CD4-positive, alpha-beta T cell treated with Interferon gamma for 1 hour (primary cell): ENCODE measurements at regions not wholly inside any gene's neighbourhood (a gene's known extent, or its start where the extent isn't known, plus 50 kb on each side); places are given as distances from the start of the nearest gene placed in this dataset.
A peak's percentile ranks its signal among the peaks of the same experiment; 100 is the strongest.

Source experiments
- DNase-seq: peaks from one replicate; pipeline ENCODE4 v3.0.0-alpha.2; 2020

GRCh38 chr2:88834376-88834775 is 142.9 kb downstream of the RPIA start:
- DNase-seq: no peak

GRCh38 chr2:88834866-88835265 is 143.4 kb downstream of the RPIA start:
- no peak for DNase-seq

GRCh38 chr2:88835726-88836125 is 144.3 kb downstream of the RPIA start:
- no peak for DNase-seq

GRCh38 chr2:88836351-88836750 is 144.9 kb downstream of the RPIA start:
- no peak for DNase-seq

GRCh38 chr2:88837511-88838160 is 146.2 kb downstream of the RPIA start:
- no peak for DNase-seq

- peak; percentile 79 for DNase-seq
These were observed 146.7 kb downstream of the RPIA start for GRCh38 chr2:88838165-88838635.

GRCh38 chr2:88841224-88841929 is 149.9 kb downstream of the RPIA start:
- no peak for DNase-seq

GRCh38 chr2:88842656-88843460 is 151.4 kb downstream of the RPIA start:
- DNase-seq: no peak

- DNase-seq: no peak
These were observed 152.2 kb downstream of the RPIA start for GRCh38 chr2:88843651-88844050.

- no peak for DNase-seq
These were observed 153.5 kb downstream of the RPIA start for GRCh38 chr2:88844960-88845359.

- peak; percentile 75 for DNase-seq
These were observed 154.5 kb downstream of the RPIA start for GRCh38 chr2:88845772-88846661.

GRCh38 chr2:88852753-88853402 is 161.4 kb downstream of the RPIA start:
- no peak for DNase-seq

- DNase-seq: no peak
These were observed 161.9 kb downstream of the RPIA start for GRCh38 chr2:88853403-88853790.

- no peak for DNase-seq
These were observed 163.1 kb downstream of the RPIA start for GRCh38 chr2:88854528-88854927.

GRCh38 chr2:88855620-88856408 is 164.3 kb downstream of the RPIA start:
- DNase-seq: peak; percentile 26

GRCh38 chr2:88856409-88857135 is 165.1 kb downstream of the RPIA start:
- no peak for DNase-seq

GRCh38 chr2:88857274-88857741 is 165.8 kb downstream of the RPIA start:
- no peak for DNase-seq

- DNase-seq: peak; percentile 57
These were observed 166.5 kb downstream of the RPIA start for GRCh38 chr2:88857951-88858411.

GRCh38 chr2:88859461-88859860 is 168.0 kb downstream of the RPIA start:
- DNase-seq: no peak

GRCh38 chr2:88860421-88861075 is 169.1 kb downstream of the RPIA start:
- no peak for DNase-seq
